Activated T-cell treated with anti-CD3 and anti-CD28 coated beads, Interleukin-2, amount 50 U/mL, for 4 hours (primary cell): ENCODE measurements at regions not wholly inside any gene's neighbourhood (a gene's known extent, or its start where the extent isn't known, plus 50 kb on each side); places are given as distances from the start of the nearest gene placed in this dataset.
"Not testable (repeated sequence)": the region's sequence is repeated elsewhere in the genome, so short reads cannot be mapped to it uniquely, and the experiment has no call there.

Experiments used
- ATAC-seq, 2 donors: fragments of 200-7000 bp; cut with Tn5 transposase; one replicate each; pipeline ENCODE4 v1.10.0; 2021
- DNase-seq: peaks from one replicate; pipeline ENCODE4 v3.0.0-alpha.2; 2020
- H3K27me3 Mint-ChIP-seq: one replicate; pipeline ENCODE4 v1.8.0; 2021; ENCODE audit warnings: low read depth, mixed read lengths
- H3K36me3 Mint-ChIP-seq: one replicate; pipeline ENCODE4 v1.8.0; 2022; ENCODE audit warnings: mixed read lengths; ENCODE audit not compliant: insufficient read depth
- H3K4me1 Mint-ChIP-seq: one replicate; pipeline ENCODE4 v1.8.0; 2021; ENCODE audit warnings: low read depth, mixed read lengths
- H3K4me3 Mint-ChIP-seq: one replicate; pipeline ENCODE4 v1.8.0; 2021; ENCODE audit warnings: mild to moderate bottlenecking, moderate library complexity, mixed read lengths
- H3K9me3 Mint-ChIP-seq: one replicate; pipeline ENCODE4 v1.8.0; 2021; ENCODE audit warnings: mixed read lengths

DNA sequence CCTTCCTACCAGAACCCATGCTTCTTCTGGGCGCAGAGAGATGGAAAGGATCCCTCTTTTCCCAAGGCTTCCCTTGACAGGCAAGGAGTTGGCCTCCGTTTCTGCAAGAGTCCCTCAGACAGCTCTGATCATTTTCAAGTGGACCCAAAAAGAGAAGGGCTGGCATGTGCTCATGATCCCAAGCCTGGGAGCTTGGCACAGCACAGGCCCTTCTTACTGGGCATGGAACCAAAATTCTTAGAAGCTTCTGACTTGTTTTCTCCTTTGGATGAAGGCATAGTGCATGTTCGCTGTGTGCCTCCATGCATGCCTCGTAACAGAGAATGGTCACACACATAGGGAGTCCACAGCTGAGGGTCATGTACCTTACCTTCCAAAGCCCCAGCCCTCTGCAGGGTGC, 449.6 kb downstream of the MIAT start:
- DNase-seq (no peak), ATAC-seq (no peak)
- Mint-ChIP-seq H3K36me3 (no peaks in the 10 kb centered on the region), H3K4me3 (no peak overlapping the region), H3K4me1 (no peaks in the 10 kb centered on the region), H3K9me3 (peaks cover 4% of the 10 kb centered on the region), H3K27me3 (peaks cover 20% of the 10 kb centered on the region)

DNA sequence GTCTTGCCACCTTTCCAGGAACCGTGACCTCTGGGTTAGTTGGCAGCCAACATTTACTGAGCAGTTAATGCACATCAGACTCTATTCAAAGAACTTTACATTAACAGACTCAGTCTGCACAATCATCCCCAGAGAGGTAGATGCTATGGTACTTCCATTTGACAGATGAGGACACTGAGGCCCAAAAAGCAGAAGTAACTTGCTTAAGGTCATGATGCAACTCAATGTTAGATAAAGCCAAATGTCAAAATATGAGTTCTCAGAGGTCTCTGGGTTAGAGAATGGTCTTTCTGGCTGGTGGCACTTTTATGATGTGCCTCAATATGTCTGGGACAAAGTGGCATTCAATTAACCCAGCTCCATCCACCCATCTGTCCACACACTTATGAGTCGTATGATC, 450.0 kb downstream of the MIAT start:
- Mint-ChIP-seq H3K4me1 (no peaks in the 10 kb centered on the region), H3K36me3 (no peaks in the 10 kb centered on the region), H3K27me3 (peaks cover 18% of the 10 kb centered on the region), H3K4me3 (no peak overlapping the region), H3K9me3 (peaks cover 4% of the 10 kb centered on the region)
- no peak for ATAC-seq
- no peak for DNase-seq

DNA sequence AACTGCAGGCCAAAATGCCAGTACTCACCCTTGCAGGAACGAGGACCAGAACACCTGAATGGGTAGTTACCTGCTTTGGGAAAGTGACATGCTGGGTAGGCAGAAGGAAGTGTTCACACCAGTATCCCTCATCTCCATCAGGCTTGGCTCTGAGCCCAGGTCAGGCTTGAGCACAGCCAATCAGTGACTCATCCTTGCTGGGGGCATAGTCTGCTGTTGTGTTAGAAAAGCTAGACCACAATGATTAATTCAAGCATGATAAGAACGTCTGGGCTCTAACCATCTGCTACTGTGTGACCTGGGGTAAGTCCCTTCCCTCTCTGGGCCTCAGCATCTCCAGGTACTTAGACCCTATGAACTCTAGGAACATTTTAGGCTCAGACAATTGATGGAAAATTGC, 450.4 kb downstream of the MIAT start:
- Mint-ChIP-seq H3K9me3 (peaks cover 4% of the 10 kb centered on the region), H3K36me3 (no peaks in the 10 kb centered on the region), H3K27me3 (peaks cover 16% of the 10 kb centered on the region), H3K4me1 (no peaks in the 10 kb centered on the region), H3K4me3 (no peak overlapping the region)
- ATAC-seq (no peak), DNase-seq (no peak)

GRCh38 chr22:27108425-27109114, 451.2 kb downstream of the MIAT start:
- DNase-seq = no peak
- Mint-ChIP-seq H3K9me3 (peaks cover 4% of the 10 kb centered on the region), H3K27me3 (peaks cover 17% of the 10 kb centered on the region), H3K4me1 (no peaks in the 10 kb centered on the region), H3K4me3 (no peak overlapping the region), H3K36me3 (no peaks in the 10 kb centered on the region)
- ATAC-seq = no peak

DNA sequence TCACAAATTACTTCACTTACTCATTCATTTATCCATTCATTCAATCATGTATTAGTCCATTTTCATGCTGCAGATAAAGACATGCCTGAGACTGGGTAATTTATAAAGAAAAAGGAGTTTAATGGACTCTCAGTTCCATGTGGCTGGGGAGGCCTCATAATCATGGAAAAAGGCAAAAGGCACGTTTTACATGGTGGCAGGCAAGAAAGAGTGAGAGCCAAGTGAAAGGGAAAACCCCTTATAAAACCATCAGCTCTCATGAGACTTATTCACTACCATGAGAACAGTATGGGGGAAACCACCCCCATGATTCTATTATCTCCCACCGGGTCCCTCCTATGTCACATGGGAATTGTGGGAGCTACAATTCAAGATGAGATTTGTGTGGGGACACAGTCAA, 452.0 kb downstream of the MIAT start:
- H3K4me3 Mint-ChIP-seq, H3K4me1 Mint-ChIP-seq: not testable (repeated sequence)

DNA sequence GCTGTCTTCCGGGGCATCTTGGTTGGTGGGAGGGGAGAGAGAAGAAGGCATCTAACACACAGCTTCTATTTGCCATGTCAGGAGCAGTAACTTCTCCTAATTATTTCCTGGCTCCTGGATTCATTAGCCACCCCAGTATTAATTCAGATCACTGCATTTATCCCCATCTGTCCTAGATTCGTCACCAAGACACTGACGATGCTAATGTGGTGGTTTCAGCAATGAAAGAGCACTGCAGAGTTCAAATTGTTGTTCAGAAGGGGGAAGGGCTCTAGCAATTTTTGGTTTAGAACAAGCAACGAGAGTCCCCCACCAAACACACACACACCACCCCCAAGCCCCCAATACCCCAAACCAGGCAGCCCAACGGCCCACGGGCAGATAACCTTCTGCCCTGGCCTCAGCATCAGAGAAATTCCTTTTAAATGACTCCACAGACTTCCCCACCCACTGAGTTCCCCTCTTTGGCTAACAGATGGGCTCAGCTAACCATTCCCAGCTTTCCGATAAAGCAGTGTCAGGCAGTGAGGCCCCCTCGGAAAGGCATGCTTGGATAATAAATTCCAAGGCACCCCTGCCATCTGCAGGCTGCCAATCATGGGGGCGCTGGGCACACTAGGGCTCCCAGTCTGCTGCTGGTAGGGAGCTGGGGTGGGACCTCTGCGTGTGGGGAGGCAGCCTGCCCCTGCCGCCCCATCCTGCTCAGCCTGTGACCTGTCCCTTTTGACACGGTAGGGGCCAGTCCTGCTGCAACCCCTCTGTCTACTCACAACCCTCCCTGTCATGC, 453.5 kb downstream of the MIAT start:
- DNase-seq = no peak

More for the DNA sequence above, 452.0 kb downstream of the MIAT start:
- DNase-seq, H3K9me3 Mint-ChIP-seq, ATAC-seq, H3K36me3 Mint-ChIP-seq: not testable (repeated sequence)
- peaks cover 19% of the 10 kb centered on the region for H3K27me3 Mint-ChIP-seq

GRCh38 chr22:27111796-27112672, 454.6 kb downstream of the MIAT start:
- ATAC-seq = no peak
- Mint-ChIP-seq H3K36me3 (no peaks in the 10 kb centered on the region), H3K4me3 (no peak overlapping the region)

More for the DNA sequence above, 453.5 kb downstream of the MIAT start:
- ATAC-seq = no peak
- H3K4me1 Mint-ChIP-seq = no peaks in the 10 kb centered on the region
- no peak overlapping the region for H3K4me3 Mint-ChIP-seq
- peaks cover 15% of the 10 kb centered on the region for H3K27me3 Mint-ChIP-seq
- no peaks in the 10 kb centered on the region for H3K36me3 Mint-ChIP-seq
- peaks cover 4% of the 10 kb centered on the region for H3K9me3 Mint-ChIP-seq

DNA sequence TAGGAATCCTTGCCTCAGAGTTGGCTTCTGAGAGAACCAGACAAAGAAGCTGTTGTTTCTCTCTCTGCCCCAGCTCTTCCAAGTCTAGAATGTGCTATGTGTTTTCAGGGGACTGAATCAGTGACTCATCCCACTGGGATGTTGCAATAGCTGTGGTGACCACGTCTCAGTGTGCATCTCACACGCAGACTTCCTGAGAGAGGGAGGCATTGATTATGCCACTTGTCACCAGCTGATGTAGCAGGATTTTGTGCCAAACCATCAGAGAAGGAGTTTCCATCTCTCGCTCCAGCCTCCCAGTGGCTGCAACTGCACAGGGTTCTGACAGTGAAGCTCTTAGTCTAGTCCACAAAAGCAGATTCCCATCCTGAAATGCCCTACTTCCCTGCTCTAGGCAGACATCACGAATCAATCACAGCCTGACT, 455.8 kb downstream of the MIAT start:
- no peaks in the 10 kb centered on the region for H3K36me3 Mint-ChIP-seq
- H3K9me3 Mint-ChIP-seq = peaks cover 10% of the 10 kb centered on the region
- no peak for DNase-seq
- peaks cover 15% of the 10 kb centered on the region for H3K27me3 Mint-ChIP-seq
- ATAC-seq = no peak
- H3K4me1 Mint-ChIP-seq = no peaks in the 10 kb centered on the region
- H3K4me3 Mint-ChIP-seq = no peak overlapping the region

More at GRCh38 chr22:27111796-27112672, 454.6 kb downstream of the MIAT start:
- no peaks in the 10 kb centered on the region for H3K4me1 Mint-ChIP-seq
- H3K9me3 Mint-ChIP-seq = peaks cover 8% of the 10 kb centered on the region
- no peak for DNase-seq
- H3K27me3 Mint-ChIP-seq = peaks cover 15% of the 10 kb centered on the region

DNA sequence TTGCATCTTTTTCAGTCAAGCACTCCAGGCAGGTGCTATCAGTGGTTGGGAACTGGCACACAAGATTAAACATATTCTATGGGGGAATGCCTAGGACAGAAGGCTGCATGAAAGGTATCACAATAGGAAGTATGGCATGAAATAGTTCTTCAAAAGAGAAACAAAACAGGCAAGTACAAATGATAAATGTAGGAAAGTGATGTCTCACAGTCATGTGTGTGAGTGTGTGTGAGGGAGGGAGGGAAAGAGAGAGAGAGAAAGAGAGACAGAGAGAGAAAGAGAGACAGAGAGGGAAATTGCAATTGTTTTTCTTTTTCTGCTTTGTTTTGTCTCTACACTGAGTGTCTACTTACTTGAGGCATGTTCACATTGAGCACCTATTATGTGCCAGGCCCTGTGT, 456.3 kb downstream of the MIAT start:
- Mint-ChIP-seq H3K9me3 (peaks cover 10% of the 10 kb centered on the region), H3K27me3 (peaks cover 15% of the 10 kb centered on the region), H3K36me3 (no peaks in the 10 kb centered on the region), H3K4me3 (no peak overlapping the region), H3K4me1 (no peaks in the 10 kb centered on the region)
- DNase-seq (no peak), ATAC-seq (no peak)

- H3K27me3 Mint-ChIP-seq = peaks cover 15% of the 10 kb centered on the region
- no peaks in the 10 kb centered on the region for H3K4me1 Mint-ChIP-seq
- ATAC-seq (no peak), DNase-seq (no peak)
- H3K4me3 Mint-ChIP-seq = no peak overlapping the region
- H3K9me3 Mint-ChIP-seq = peaks cover 8% of the 10 kb centered on the region
- no peaks in the 10 kb centered on the region for H3K36me3 Mint-ChIP-seq
Observed at GRCh38 chr22:27114186-27114585, 456.8 kb downstream of the MIAT start.

GRCh38 chr22:27115410-27115809, 458.0 kb downstream of the MIAT start:
- Mint-ChIP-seq H3K4me3 (no peak overlapping the region), H3K27me3 (peaks cover 12% of the 10 kb centered on the region), H3K36me3 (no peaks in the 10 kb centered on the region), H3K4me1 (no peaks in the 10 kb centered on the region), H3K9me3 (peaks cover 10% of the 10 kb centered on the region)
- DNase-seq = no peak
- ATAC-seq = no peak

DNA sequence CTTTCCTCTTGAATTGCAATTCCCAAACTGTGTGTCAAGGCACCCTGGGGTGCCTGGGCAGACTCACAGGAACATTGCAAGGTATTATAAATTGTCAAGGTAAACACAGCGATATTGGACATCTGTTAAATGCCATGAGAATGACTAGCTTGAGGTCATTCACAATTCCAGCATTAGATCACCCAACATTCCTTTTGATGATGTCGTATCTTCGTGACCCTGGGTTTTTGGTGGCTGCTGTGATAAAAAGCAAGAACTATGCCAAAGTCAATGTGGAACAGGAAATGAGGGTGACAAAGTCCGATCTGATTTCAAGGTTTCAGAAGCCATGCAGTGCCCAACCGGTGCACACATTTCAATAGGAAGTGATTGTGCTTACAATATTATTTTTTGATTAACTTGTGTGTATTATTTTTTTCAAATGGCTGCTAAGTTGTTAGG, 458.4 kb downstream of the MIAT start:
- ATAC-seq (no peak), DNase-seq (no peak)
- H3K4me3 Mint-ChIP-seq = no peak overlapping the region
- H3K9me3 Mint-ChIP-seq = peaks cover 10% of the 10 kb centered on the region
- no peaks in the 10 kb centered on the region for H3K36me3 Mint-ChIP-seq
- H3K27me3 Mint-ChIP-seq = peaks cover 7% of the 10 kb centered on the region
- no peaks in the 10 kb centered on the region for H3K4me1 Mint-ChIP-seq

- Mint-ChIP-seq H3K9me3 (peaks cover 10% of the 10 kb centered on the region), H3K4me3 (no peak overlapping the region), H3K4me1 (no peaks in the 10 kb centered on the region), H3K27me3 (peaks cover 7% of the 10 kb centered on the region), H3K36me3 (no peaks in the 10 kb centered on the region)
- no peak for DNase-seq
- ATAC-seq = no peak
Observed at GRCh38 chr22:27116312-27117086, 459.1 kb downstream of the MIAT start.

GRCh38 chr22:27120036-27120435, 462.6 kb downstream of the MIAT start:
- peaks cover 10% of the 10 kb centered on the region for H3K9me3 Mint-ChIP-seq
- peaks cover 6% of the 10 kb centered on the region for H3K27me3 Mint-ChIP-seq
- no peaks in the 10 kb centered on the region for H3K4me1 Mint-ChIP-seq
- H3K36me3 Mint-ChIP-seq = no peaks in the 10 kb centered on the region
- DNase-seq (no peak), ATAC-seq (no peak)
- no peak overlapping the region for H3K4me3 Mint-ChIP-seq
